22Rv1 (cell line): ENCODE measurements at regions not wholly inside any gene's neighbourhood (a gene's known extent, or its start where the extent isn't known, plus 50 kb on each side); places are given as distances from the start of the nearest gene placed in this dataset.

Experiments
- H3K27ac ChIP-seq: fragments of 450-650 bp; 2 replicates; pipeline ENCODE4 v1.5.1; 2017
- CTCF ChIP-seq: fragments of 450-650 bp; IDR thresholded peaks from 2 replicates; pipeline ENCODE4 v1.5.1; 2017; ENCODE audit warnings: mild to moderate bottlenecking
- ZFX ChIP-seq: fragments of 450-650 bp; IDR thresholded peaks from 2 replicates; pipeline ENCODE4 v1.6.1; 2017; ENCODE audit warnings: antibody characterized with exemption, borderline replicate concordance

- H3K27ac ChIP-seq, result no peak overlapping the region
Measured at GRCh38 chr9:96067600-96067999, 192.1 kb downstream of the ERCC6L2 start.

DNA sequence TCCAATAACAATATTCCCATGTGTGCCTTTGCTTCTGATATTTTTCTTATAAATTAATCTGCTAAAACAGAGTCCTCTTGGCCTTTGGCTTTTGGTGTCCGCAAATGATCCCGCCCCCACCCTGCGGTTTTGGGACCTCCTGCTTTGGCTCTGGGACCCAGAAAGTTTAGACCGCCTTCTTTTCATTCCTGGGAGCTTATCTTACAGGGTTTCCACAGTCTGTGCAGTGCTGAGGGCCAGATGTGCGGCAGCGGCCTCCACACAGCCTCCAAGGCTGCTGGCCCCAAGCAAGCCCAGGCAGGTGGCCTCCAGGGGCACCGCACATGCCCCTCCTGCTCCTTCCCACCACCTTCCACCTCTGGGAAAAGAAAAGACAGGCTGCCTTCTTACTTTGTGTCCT lies 191.5 kb downstream of the ERCC6L2 start:
- no peak overlapping the region for H3K27ac ChIP-seq
- TF ChIP-seq CTCF (no peak), ZFX (no peak)

More at GRCh38 chr9:96067600-96067999, 192.1 kb downstream of the ERCC6L2 start:
- no peak for TF ChIP-seq ZFX
- no peak for TF ChIP-seq CTCF

GRCh38 chr9:96065482-96066251 lies 190.2 kb downstream of the ERCC6L2 start:
- no peak overlapping the region for H3K27ac ChIP-seq
- TF ChIP-seq CTCF (no peak), ZFX (no peak)

DNA sequence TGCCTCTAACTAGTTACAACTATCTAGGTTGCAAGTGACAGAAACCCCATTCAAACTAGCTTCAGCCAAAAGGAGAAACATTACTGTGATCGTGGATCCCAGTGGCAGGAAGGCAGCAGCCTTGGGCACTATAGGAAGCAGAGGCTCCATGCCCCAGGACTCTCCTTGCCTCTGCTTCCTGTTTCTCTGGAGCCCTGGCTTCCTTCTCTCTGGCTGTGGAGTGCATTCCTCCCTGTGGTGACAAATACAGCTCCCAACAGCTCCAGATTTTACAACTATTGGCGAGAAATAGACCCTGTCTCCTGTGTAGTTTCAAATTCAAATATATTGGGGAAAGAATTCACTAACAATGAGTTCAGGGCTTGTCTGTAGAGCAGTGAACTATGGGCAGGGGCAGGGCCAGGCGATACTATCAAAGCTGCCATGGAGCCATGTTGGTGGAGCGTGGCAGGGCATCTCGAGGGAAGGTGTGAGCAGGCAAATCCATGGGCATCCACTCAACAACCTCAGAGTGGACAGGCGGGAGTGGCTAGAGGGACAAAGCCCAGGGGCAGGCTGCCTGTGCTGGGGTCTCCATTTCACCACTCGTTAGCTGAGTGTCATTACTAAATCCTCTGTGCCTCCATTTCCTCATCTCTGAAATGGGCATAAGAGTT lies 189.5 kb downstream of the ERCC6L2 start:
- H3K27ac ChIP-seq, result no peak overlapping the region
- no peak for TF ChIP-seq CTCF
- TF ChIP-seq ZFX, result no peak

DNA sequence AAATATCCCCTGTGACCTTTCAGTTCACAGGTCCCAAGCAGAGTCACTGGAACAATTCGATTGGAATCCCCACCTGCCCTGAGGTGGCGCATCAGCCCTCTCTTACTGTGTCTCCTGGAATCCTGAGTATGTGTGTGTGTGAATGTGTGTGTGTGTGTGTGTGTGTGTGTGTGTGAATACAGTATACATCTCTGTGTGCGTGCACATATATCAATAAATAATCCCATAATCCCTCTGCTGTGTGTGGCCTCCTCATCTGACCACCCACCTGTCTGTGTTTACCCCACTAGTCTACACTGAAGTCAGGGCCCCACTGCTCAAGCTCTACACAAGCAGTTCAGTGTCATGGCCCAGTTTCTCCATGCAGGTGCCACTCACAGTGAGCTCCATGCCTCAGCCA lies 187.4 kb downstream of the ERCC6L2 start:
- no peak overlapping the region for H3K27ac ChIP-seq
- TF ChIP-seq CTCF, result no peak

DNA sequence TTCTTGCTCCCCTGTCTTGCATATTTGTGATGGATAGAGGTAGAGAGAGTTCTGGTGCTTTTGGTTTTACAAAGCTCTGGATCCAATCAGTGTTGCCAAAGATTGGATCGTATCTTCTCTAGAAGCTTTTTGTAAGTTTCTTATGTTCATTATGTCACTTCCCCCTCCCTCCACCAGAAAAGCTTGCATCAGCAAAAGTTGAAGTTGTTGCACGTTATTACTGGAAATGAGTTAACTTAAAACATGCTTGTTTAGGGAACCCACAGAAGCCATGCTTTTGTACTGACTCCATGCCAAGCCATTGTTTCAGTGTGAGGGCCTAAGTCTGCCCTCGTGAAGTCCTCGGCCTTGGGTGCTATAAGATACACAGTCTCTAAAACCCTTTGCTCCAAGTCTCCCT lies 186.5 kb downstream of the ERCC6L2 start:
- no peak overlapping the region for H3K27ac ChIP-seq

More for the DNA sequence above, 186.5 kb downstream of the ERCC6L2 start:
- TF ChIP-seq CTCF (no peak), ZFX (no peak)
